Hepatic stellate cell (primary cell): ENCODE measurements at regions not wholly inside any gene's neighbourhood (a gene's known extent, or its start where the extent isn't known, plus 50 kb on each side); places are given as distances from the start of the nearest gene placed in this dataset.
"Not testable (repeated sequence)": the region's sequence is repeated elsewhere in the genome, so short reads cannot be mapped to it uniquely, and the experiment has no call there.

Experiments used
- DNase-seq: peaks from one replicate; pipeline ENCODE4 v3.0.0; 2011; ENCODE audit warnings: low spot score

DNA sequence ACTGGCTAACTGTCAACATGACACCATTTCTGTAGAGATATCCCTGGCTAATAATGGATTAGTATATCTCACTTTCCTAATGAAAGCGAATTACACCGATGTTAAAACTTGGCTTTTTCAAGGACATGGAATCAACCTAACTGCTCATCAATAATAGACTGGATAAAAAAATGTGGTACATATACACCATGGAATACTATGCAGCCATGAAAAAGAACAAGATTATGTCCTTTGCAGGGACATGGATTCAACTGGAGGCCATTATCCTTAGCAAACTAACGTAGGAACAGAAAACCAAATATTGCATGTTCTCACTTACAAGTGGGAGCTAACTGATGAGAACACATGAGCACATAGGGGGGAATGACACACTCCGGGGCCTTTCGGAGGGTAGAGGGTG, 62.6 kb downstream of the ZIC1 start:
- no peak for DNase-seq

GRCh38 chr3:147472846-147473245, 63.7 kb downstream of the ZIC1 start:
- no peak for DNase-seq

DNA sequence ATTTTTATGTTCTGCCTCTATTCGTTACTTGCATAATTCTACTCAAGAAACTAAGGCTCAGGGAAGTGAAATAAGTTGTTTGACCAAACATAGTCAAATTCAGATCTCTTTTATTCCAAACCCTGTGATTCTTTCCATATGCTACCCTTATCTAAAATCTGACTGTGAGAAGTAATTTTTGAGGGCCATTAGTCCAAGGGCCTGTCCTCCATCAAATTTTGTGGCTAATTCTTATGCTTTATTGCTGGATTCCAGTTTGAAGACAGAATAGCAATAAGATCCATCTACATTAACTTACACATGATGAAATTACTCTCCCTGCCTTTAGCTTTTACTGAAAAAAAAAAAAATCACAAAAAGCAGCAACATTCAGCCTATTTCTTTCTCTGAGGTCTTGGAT, 74.0 kb downstream of the ZIC1 start:
- no peak for DNase-seq

DNA sequence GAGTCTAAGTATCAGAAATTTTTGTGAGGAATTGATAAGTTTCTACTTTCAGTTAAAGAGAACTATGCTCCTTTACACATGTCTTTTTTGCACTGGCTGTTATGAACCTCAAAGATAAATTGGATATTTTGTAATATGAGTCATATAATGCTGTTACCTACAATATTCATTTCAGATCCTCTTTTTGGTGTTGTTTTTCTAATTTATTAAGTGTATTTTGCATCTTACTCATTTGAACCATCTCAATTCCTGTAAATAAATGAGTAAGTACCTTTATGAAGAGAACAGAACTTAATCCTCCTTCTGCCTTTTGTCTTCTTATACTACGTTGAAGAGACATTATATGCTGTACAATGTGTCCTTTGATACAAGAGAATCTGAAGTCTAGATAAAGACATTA, 74.4 kb downstream of the ZIC1 start:
- DNase-seq: no peak

DNA sequence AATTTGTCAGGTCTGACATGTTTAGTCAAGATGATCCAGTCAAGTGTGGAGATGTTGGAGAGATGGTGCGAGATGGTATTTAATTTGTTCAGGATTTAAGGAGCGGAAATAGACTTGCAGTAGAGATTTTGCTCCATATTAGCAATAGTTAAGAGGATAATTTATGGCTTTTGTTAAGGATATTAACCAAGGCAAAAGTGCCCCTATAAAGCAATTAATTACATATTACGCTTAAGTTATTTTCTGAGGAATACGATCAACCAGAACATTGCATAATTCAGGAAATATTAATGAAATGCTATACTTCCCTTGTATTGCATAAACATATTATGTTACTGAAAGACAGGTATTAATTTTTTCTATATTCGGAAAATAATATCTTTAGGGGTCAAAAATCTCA, 83.9 kb downstream of the ZIC1 start:
- no peak for DNase-seq

DNA sequence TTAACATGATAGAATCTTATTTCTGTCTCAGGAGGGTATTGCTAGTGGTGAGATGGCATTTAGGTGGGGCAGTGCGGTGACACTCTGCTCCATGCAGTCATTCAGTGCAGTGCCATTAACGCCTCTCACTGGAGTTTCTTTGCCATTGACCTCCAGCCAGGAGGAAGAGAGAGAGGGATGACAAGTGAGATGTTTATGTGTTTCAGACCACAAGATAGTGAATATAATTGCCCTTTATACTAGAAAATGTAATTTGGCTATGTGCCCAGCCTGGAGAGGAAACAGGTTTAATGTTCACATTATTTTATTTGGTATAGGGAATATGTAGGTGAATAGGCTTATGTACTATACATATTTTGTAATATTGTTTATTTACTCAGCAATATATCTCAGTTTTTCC, 84.5 kb downstream of the ZIC1 start:
- DNase-seq: no peak

GRCh38 chr3:147497286-147497685, 88.1 kb downstream of the ZIC1 start:
- DNase-seq: no peak

GRCh38 chr3:147507638-147508286, 98.6 kb downstream of the ZIC1 start:
- no peak for DNase-seq

DNA sequence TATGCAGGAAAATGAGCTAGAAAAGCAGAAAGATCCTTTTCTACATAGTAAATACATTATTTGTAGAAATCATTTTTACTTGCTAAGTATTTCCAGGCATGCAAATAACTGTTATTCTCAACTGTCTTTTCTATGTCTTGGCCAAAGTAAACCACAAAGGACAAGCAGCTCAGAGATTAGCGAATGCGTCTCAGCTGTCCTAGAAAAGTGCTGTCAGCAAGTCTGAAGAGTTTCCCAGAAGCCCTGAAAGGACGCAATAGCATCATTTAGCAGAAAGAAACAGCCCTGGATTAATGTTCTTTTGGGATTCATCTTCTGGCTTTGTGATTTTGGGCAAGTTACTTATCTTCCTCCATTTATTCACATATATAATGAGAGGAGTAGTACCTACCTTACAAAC, 100.3 kb downstream of the ZIC1 start:
- DNase-seq: no peak

GRCh38 chr3:147513785-147514184, 104.6 kb downstream of the ZIC1 start:
- DNase-seq: no peak

- no peak for DNase-seq
Measured at GRCh38 chr3:147514366-147515160, 105.4 kb downstream of the ZIC1 start.

GRCh38 chr3:147518465-147518864, 109.3 kb downstream of the ZIC1 start:
- DNase-seq: no peak

DNA sequence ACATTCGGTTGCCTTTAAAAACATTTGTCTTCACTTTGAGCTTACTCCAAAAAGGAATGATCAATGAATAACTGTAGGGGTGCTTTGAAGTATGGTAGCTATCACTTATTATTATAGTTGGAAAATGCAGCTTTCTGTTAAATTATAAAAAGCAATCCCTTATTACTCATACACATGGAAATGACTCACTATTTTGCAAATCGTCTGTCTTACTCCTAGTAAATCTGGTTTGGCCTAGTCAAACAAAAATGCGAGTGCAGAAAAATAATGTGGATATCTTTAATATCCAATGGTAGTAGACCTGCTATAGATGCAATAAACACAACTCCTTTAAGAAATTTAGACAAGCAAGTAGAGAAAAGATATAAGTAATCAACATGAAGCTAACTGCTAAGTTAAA, 112.5 kb downstream of the ZIC1 start:
- DNase-seq: peak; percentile 1

GRCh38 chr3:147522780-147523179, 113.6 kb downstream of the ZIC1 start:
- DNase-seq: not testable (repeated sequence)

DNA sequence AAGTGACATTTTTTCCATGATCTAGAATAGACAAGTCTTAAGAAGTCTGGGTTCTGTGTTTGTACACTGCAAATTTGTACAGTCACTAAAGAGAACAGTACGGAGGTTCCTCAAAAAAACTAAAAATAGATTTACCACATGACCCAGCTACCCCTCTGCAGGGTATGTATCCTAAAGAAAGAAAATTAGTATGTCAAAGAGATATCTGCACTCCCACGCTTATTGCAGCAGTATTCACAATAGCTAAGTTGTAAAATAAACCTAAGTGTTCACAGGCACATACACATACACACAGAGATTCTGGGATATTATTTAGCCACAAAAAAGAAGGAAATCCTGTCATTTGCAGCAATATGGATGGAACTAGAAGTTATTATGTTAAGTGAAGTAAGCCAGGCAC, 120.4 kb downstream of the ZIC1 start:
- DNase-seq: no peak

DNA sequence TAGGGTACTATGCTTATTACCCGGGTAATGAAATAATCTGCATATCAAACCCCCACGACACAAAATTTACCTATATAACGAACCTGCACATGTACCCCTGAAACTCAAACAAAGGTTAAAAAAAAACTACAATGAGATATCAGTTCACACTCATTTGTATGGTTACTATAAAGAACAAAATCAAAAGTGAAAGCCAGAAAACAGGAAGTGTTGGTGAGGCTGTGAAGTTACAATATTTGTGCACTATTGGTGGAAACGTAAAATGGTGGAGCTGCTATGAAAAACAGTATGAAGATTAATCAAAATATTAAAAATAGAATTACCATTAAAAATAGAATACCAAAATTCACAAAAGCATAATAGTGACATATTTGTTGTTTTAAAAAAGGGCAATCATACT, 128.9 kb downstream of the ZIC1 start:
- no peak for DNase-seq

DNA sequence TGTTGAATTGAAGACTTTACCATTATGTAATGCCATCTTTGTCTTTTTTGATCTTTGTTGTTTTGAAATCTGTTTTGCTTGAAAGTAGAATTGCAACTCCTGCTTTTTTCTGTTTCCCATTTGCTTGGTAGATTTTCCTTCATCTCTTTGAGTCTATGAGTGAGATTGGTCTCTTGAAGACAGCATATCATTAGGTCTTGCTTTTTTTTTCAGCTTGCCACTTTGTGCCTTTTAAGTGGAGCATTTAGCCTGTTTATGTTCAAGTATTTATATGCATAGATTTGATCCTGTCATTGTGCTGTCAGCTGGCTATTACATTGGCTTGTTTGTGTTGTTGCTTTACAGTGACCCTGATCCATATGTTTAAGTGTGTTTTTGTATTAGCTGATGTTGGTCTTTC, 131.8 kb downstream of the ZIC1 start:
- DNase-seq: no peak

DNA sequence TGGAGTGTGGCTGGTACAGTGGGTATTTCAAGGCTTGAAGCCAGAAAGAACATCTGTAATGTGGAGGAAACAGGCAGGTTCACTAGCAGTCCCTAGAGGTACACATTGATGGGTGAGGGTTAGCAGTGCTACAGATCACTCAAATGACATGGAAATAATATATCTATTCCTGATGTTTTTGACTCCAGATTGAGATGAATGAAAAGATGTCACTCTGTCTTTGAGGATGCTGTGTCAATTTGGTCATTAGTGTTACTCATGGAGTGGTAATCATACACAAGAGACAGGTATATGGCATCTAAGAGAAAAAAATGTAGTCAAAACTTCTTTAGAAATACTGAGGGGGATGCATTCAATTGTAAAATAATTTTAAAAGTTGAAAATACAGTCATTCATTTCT, 135.1 kb downstream of the ZIC1 start:
- DNase-seq: no peak

- DNase-seq: no peak
Measured at GRCh38 chr3:147551491-147551890, 142.3 kb downstream of the ZIC1 start.

DNA sequence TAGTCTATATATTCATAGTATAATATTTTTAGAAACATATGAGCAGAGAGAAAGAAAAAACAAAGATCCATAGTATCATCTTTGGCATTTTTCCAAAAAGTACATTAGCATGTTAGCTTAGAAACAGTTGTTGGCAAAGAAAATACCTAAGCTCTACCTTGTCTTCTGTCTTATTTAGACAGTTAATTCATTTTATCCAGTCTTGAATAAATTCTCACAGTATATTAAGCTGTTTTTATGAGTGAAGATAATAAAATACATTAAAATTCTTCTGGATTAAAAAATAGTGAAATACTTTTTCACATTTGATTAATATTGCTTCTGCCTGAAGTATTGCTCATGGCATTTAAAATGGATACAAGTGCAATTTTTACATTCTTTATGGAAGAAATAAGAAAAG, 145.2 kb downstream of the ZIC1 start:
- DNase-seq: no peak

- DNase-seq: no peak
Measured at GRCh38 chr3:147572970-147573340, 163.8 kb downstream of the ZIC1 start.

DNA sequence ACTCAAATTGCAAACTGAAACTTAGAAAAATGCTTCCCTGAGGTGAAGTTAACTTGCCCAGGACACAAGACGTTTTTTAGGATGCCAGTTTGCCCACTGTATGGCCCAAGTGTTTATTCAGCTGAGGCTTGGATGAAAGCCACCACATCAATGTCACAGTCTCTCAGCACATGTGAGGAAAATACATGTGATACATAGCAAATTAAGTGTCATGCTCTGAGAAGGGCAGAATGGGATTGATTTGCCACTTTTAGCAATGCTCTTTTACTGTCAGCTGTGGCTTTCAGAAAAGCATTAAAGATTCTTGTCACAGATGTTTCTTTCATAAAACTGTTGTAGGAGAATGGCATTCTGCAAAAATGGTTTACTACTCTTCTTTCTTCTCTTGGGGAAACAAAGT, 165.5 kb downstream of the ZIC1 start:
- DNase-seq: no peak

DNA sequence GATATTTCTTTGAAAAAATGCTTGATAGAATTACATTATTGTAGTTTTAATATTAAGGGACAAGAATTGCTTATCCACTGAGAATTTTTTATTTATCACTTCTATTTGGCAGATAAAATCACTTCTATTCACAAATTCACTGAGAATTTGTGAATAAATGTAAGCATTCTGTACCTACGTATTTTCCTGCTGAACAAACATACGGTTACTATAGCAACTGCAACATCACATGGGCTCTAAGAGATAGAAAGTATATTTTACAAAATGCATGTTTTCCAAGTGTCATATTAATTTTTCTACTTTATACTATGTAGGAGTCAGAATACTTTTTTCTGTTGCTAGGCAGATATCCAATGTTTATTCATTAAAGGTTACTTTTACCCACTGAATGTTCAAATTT, 166.2 kb downstream of the ZIC1 start:
- no peak for DNase-seq

- no peak for DNase-seq
Measured at GRCh38 chr3:147582642-147583041, 173.5 kb downstream of the ZIC1 start.
